Right lobe of liver (tissue), 4 donors: ENCODE measurements at regions not wholly inside any gene's neighbourhood (a gene's known extent, or its start where the extent isn't known, plus 50 kb on each side); places are given as distances from the start of the nearest gene placed in this dataset.

Experiments
- CTCF ChIP-seq, 4 donors: fragments of 200-600 bp in 3 of 4; fragments of 450-650 bp in 1 of 4; IDR thresholded peaks; one replicate each; pipeline versions ENCODE4 v1.5.1 to v1.8.0; 2016 to 2022; ENCODE audit warnings: antibody characterized with exemption in 4 of 4, mild to moderate bottlenecking in 2 of 4
- POLR2A ChIP-seq: fragments of 450-650 bp; IDR thresholded peaks from one replicate; pipeline ENCODE4 v1.6.1; 2017; ENCODE audit warnings: antibody characterized with exemption, mild to moderate bottlenecking
- donor health status: DM: no; HTN: no; CAD: no.
- donor health status: DM: no; HTN: no; CAD: no.
- donor health status: DM: no; HTN: yes; CAD: no.

GRCh38 chr1:195903203-195903602 is 705.0 kb downstream of the KCNT2 start:
- TF ChIP-seq POLR2A, result no peak
- TF ChIP-seq CTCF (IDR thresholded peaks at IDR 0.05), result no peak
